GM18951 (cell line): ENCODE measurements at regions not wholly inside any gene's neighbourhood (a gene's known extent, or its start where the extent isn't known, plus 50 kb on each side); places are given as distances from the start of the nearest gene placed in this dataset.
"Not testable (repeated sequence)": the region's sequence is repeated elsewhere in the genome, so short reads cannot be mapped to it uniquely, and the experiment has no call there.

Experiments used
- POLR2A ChIP-seq: IDR thresholded peaks from 4 replicates; pipeline ENCODE4 v1.6.1; 2011; ENCODE audit warnings: mild to moderate bottlenecking; ENCODE audit not compliant: insufficient read length, insufficient read depth; ENCODE audit errors: extremely low read depth
- in situ Hi-C: fragments of 300-500 bp; cut with MboI; formaldehyde crosslinking; loops from one replicate; pipeline ENCODE4 v1.12.0; 2022; ENCODE audit warnings: low sequenced_read_pairs, mixed read lengths, inconsistent platforms; ENCODE audit not compliant: unreplicated experiment

- TF ChIP-seq POLR2A: no peak
- in situ Hi-C loops: no loop called here
Measured at GRCh38 chr5:63125392-63125791, 546.8 kb downstream of the LRRC70 start.

GRCh38 chr5:63124266-63124665, 545.6 kb downstream of the LRRC70 start:
- in situ Hi-C loops: no loop called here
- TF ChIP-seq POLR2A: no peak

GRCh38 chr5:63121471-63121870, 542.9 kb downstream of the LRRC70 start:
- no peak for TF ChIP-seq POLR2A
- in situ Hi-C loops: no loop called here

- in situ Hi-C loops: no loop called here
Measured at GRCh38 chr5:63118221-63118620, 539.6 kb downstream of the LRRC70 start.

DNA sequence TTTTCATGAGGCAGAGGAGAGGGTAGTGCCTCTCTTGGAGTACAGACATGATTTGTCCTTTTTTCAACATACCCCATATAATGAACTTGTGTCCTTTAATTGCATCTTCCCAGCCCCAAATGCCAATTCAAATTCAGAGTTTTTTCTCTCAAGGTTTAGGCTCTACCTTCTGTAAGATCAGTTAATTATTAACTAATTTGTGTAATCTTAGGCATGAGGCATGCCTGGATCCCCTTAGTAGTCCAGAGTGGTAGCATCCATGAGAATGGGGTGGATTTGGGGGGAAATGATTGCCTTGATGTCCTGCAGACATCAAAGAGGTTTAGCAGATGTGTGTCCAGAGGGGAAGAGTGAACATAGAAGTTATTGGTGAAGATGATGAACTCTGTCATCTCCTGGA, 533.3 kb downstream of the LRRC70 start:
- in situ Hi-C loops: no loop called here
- no peak for TF ChIP-seq POLR2A

More at GRCh38 chr5:63118221-63118620, 539.6 kb downstream of the LRRC70 start:
- no peak for TF ChIP-seq POLR2A

DNA sequence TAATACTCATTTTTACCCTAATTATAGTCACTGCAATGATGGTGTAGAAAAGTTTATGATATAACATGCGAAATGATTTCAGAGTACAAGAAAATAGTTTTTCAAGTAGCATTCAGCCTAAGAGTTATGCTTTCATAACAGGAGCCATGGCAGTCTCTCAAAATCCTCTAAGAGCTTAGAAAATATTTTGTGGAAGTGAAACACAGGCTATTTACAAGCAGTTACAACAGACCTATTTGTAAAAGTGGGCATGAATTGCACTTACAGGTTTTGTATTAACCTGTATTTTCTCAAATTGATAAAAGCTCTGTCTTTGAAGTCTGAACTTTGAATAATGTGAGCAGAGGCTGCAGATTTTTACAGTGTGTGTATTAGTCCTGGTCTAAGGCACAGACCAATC, 523.3 kb downstream of the LRRC70 start:
- in situ Hi-C loops: no loop called here
- TF ChIP-seq POLR2A: no peak

GRCh38 chr5:63097286-63097685, 518.7 kb downstream of the LRRC70 start:
- no peak for TF ChIP-seq POLR2A
- in situ Hi-C loops: no loop called here

- in situ Hi-C loops: no loop called here
- TF ChIP-seq POLR2A: no peak
Measured at GRCh38 chr5:63094730-63095129, 516.1 kb downstream of the LRRC70 start.

- in situ Hi-C loops: no loop called here
- no peak for TF ChIP-seq POLR2A
Measured at GRCh38 chr5:63089147-63089546, 510.5 kb downstream of the LRRC70 start.

GRCh38 chr5:63085561-63085960, 506.9 kb downstream of the LRRC70 start:
- TF ChIP-seq POLR2A: no peak
- in situ Hi-C loops: no loop called here

DNA sequence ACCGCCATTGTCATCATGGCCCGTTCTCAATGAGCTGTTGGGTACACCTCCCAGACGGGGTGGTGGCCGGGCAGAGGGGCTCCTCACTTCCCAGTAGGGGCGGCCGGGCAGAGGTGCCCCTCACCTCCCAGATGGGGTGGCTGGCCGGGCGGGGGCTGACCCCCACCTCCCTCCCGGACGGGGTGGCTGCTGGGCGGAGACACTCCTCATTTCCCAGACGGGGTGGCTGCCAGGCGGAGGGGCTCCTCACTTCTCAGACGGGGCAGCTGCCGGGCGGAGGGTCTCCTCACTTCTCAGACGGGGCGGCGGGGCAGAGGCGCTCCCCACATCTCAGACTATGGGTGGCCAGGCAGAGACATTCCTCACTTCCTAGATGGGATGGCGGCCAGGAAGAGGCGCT, 505.1 kb downstream of the LRRC70 start:
- in situ Hi-C loops: not testable (repeated sequence)

GRCh38 chr5:63081402-63081801, 502.8 kb downstream of the LRRC70 start:
- in situ Hi-C loops: no loop called here
- no peak for TF ChIP-seq POLR2A

DNA sequence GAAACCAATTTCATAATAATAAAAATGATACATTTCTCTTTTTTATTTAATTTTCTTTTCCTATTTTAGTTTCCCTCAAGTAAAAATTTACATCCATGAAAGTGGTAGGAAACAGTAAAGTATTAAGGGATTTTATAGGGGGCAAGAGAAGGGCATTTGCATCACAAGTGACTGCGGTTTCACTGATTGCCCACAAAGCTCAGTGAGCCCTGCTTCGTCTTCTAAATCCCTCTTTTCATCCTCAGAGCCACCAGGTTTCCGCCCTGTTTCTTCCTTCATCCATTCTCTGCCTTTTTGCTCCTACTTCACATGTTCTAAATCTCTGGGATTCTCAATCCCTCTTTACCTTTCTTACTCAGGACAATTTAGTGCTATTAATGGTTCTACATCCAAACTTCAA, 491.4 kb downstream of the LRRC70 start:
- no peak for TF ChIP-seq POLR2A
- in situ Hi-C loops: no loop called here

GRCh38 chr5:63055421-63055820, 476.8 kb downstream of the LRRC70 start:
- in situ Hi-C loops: no loop called here
- TF ChIP-seq POLR2A: no peak

DNA sequence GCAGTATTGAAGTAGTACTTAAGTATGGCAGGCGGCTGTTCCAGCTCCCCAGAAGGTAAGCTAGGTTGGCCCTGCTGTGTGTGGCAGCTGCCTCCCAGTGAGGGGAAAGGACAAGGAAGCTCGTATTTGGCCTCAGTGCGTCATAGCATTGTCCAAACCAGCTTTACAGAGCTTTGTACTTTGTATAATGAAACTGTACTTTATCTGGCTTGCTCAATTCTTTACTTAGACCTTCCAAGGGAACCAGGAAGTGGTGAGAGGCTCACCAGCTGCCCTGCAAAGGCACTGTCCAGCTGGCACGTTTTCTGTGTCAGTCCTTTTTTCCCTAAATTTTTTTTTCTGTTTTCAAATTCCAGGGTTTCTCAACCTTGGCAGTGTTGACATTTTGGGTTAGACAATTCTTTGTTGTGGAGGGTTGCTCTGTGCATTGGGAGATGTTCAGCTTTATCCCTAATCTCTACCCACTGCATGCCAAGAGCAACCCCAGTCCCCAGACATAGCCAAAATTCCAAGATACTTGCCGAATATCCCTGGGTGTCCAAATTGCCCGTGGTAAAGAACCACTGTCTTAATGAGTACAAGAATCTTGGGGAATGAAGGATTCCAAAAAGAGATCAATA, 474.5 kb downstream of the LRRC70 start:
- in situ Hi-C loops: no loop called here
- no peak for TF ChIP-seq POLR2A

GRCh38 chr5:63050916-63051315, 472.3 kb downstream of the LRRC70 start:
- no peak for TF ChIP-seq POLR2A
- in situ Hi-C loops: no loop called here

DNA sequence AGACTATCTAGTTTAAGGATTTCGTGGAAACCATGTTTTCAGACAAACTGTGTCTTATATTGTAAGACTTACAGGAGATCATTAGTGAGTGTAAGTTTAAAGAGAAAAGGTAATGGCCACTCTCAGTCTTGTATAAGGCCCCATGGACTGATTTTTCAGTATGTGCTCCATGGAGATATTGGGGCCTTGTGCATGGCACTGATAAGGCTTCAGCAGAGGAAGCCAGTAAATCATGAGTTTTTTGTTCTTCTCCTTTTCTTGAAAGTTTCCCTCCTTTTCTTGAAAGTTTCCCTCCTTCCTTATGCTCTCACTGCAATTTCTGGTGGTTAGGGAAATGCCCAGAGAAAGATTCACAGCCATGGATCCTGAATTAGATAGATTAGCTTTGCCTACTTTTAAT, 471.3 kb downstream of the LRRC70 start:
- TF ChIP-seq POLR2A: no peak
- in situ Hi-C loops: no loop called here
